ENCODE measurements at regions not wholly inside any gene's neighbourhood (a gene's known extent, or its start where the extent isn't known, plus 50 kb on each side); places are given as distances from the start of the nearest gene placed in this dataset.
"Not testable (repeated sequence)": the region's sequence is repeated elsewhere in the genome, so short reads cannot be mapped to it uniquely, and the experiment has no call there.

DNA sequence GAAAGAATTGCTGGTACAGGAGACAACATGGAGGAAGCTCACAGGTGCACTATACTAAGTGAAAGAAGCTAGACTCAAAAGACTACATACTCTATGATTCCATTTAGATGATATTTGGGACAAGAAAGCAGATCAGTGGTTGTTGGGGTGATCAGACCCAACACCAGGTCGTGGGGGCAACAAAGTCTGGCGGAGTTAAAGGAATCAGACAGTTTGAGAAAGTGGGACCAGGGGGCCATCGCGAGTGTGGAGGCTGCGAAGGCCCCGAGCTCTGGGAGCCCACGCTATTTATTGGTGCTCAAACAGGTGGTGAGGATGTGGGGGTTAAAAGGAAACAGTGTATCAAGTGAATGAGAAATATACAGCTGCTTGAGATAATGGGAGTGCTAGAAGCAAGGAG, 282.8 kb upstream of the SGK1 start:
- no peak for DNase-seq

- no peak for DNase-seq
These were observed 281.2 kb upstream of the SGK1 start for GRCh38 chr6:134599079-134599478.

DNA sequence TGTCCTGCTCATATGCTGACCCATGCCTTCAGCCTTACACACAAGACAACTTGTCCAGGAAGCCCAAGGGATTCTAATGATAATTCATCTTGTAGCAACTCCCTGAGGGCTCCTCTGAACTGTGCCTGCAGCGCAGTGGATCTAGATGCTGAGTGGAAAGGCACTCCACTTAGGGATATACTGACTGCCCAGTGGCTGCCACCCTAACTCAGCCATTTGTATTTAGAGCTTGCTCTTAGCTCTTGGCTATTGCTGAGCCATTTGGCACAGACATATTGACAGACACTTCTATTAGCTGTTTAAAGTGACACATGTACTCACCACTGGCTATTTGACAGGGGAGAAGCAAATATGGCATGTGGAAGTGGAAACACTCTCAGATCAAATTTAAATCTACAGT, 278.3 kb upstream of the SGK1 start:
- no peak for DNase-seq

DNA sequence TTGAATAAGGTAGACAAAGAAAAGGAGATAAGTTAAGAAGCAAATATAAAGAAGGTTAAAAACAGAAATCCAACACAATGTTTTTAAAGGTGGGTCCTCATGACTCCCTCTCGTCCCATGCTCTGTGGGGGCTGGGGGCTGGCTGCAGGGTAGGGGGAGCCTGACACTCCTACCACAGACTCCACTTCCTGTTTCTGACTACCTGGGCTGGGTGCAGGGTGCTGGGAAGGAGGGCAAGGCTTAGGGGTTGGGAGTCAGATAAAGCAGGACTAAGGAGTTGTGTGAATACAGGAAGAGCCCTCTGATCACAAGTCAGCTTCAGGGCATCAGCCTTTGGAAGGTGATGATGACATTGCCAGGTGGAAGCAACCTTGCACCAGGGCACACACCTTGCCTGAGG, 277.0 kb upstream of the SGK1 start:
- DNase-seq = no peak

DNA sequence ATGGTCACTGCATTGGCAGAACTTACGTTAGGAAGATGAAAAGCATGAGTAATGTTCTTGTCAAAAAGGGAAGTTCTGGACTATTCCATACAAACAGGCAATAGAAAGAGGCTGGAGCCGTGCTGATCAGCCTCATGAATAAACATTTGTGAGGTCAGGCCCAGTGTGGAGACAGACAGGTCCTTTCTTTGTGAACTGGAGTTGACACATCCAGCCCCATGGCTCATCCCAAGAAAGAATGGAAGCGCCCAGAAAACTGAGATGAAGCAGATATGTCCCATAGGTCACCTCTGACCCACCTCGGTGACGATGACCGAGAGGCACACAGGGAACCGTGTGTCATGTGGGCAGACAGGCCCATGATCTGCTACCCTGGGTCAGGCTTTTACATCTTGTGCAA, 276.0 kb upstream of the SGK1 start:
- no peak for DNase-seq

DNA sequence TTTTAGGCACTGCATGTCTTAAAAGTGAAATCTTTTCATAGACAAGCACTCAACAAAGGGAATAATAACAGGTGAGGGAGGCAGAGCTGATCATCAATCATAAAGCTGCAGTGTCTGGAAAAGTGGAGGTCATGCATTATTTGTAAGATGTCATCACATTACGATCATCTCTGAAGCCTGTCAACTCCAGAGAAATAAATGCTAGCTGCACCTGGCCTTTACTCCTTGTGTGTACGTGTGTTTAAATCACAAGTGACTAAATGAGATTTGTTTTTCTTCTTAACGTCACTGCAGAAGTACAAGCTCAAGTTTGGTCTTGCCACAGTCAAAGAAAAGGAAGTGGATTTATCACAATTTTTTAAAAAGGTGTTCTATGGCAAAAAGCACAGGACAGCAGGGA, 275.5 kb upstream of the SGK1 start:
- no peak for DNase-seq

- no peak for DNase-seq
These were observed 275.1 kb upstream of the SGK1 start for GRCh38 chr6:134593024-134593423.

DNA sequence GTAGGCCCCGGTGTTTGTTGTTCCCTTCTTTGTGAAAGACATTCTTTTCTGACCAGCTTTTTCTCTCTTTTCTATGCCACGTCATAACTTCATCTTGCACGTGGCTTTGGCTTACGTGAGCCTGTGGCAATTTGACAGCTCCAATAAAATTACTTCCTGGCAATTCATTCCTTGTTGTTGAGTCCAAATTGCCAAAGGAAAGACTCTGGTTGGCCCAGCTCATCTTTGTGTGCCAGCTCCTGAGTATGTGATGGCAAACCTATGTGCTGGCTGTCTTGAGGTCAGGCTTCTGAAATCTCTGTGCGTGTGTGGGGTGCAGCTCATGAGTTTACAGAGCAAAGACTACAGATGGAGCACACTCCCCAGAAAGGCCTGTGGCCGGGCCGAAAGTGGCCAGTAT, 272.5 kb upstream of the SGK1 start:
- no peak for DNase-seq

DNA sequence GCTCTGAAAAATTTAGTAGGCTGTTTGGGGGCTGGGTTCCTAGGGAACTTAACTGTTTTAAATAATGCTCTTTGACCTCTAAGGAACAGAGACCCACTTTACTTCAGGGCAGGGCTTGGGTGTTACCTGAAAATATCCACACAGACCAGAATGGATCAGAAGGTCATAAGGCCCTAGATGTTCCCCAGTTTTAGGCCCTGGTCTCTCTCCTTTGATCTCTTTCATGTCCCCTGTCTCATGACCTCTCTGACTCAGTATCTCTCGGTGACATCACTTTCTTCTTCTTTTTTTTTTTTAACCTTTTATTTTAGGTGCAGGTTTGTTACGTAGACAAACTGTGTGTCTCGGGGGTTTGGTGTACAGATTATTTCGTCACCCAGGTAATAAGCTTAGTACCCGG, 272.1 kb upstream of the SGK1 start:
- DNase-seq = no peak

GRCh38 chr6:134589512-134589911, 271.6 kb upstream of the SGK1 start:
- no peak for DNase-seq

DNA sequence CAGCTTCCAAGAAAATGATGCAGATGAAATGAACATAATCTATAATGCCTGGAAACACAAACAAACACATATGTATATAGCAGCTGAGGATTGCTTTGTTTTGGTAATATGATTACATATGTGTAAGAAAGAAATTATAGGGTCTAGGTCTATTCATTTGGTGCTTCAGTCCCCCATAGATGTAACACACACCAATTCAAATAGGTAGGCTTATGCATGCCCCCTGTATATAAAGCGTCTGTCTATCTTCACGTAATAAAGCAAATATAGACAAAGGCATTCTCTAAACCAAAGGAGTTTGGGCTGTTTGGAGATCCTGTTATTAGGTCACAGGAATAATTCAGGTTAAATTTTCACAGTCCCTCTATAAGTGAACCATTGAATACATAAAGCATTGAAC, 270.4 kb upstream of the SGK1 start:
- DNase-seq = no peak

GRCh38 chr6:134585517-134585873, 267.6 kb upstream of the SGK1 start:
- DNase-seq = no peak

DNA sequence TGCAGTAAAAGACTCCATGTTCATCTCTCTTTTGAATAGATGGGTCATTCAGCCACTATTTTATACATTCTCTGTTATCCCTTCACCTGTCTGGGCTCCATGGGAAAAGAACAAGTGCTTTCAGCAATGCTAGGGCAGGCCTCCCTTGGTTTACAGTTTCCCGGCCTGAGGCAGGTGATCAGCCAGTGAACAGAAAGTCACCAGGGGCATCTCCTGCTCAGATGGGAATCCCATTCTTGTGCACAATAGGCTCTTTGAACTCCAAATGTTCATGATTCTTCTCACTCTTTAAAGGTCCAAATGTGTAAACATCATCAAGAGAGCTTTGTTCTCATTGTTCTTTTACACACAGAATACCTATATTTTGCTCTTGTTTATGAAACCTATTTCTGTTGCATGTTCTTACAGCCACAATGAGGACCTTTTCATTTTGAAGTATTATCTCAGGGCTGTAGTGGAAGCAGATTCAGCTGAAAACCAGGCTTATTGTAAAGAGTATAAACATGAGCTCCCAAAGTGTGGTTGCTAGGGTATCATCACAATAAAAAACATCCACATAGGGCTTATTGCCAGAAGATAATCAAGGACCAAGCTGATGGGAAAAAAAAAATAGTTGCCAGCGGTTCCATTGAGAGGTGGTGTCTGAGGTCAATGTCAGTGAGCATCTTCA, 267.1 kb upstream of the SGK1 start:
- DNase-seq = no peak

DNA sequence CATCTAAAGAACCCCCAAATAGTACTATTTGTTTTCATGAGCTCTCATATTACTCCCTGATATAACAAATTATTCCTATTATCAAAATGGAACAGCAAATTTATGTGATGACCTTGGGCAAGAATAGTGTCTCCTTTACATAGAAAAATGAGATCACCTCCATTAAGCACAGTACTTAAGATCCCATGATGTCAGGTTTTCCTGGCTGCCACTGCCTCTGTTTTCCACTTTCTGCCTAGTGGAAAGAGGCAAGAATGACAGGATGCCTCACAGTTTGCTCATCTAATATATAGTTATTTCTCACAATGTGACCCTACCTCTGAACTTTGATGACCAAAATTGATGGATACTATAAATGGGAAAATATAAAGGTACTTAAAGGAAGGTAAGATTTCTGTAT, 260.1 kb upstream of the SGK1 start:
- no peak for DNase-seq

DNA sequence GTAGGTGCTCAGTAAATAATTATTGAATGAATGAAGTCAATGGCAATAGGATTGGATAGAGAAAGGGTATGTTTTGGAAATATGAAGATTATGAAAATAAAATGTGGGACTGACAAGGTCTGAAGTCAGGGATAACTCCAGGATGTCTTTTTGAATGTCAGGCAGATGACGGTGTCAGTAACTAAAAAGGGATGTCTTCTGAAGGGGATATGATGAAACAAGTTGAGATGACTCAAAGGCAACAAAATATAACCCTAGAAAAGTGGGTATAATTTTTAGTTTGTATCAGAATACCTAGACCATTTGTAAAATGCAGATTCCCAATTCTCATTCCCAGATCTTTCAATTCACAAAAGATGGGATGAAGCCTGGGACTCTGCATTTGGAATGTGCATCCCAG, 257.3 kb upstream of the SGK1 start:
- DNase-seq = no peak

- DNase-seq = no peak
These were observed 256.6 kb upstream of the SGK1 start for GRCh38 chr6:134574491-134574890.

DNA sequence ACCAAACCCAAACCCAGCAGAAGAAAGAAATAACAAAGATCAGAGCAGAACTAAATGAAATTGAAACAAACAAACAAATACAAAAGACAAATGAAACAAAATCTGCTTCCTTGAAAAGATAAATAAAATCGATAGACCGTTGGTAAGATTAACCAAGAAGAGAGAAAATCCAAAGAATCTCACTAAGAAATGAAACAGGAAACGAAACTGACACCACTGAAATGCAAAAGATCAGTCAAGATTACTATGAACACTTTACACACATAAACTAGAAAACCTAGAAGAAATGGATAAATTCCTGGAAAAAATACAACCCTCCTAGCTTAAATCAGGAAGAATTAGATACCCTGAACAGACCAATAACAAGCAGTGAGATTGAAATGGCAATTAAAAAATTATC, 252.1 kb upstream of the SGK1 start:
- not testable (repeated sequence) for DNase-seq

- no peak for DNase-seq
These were observed 246.8 kb upstream of the SGK1 start for GRCh38 chr6:134564705-134565104.

- no peak for DNase-seq
These were observed 242.1 kb upstream of the SGK1 start for GRCh38 chr6:134560019-134560418.

DNA sequence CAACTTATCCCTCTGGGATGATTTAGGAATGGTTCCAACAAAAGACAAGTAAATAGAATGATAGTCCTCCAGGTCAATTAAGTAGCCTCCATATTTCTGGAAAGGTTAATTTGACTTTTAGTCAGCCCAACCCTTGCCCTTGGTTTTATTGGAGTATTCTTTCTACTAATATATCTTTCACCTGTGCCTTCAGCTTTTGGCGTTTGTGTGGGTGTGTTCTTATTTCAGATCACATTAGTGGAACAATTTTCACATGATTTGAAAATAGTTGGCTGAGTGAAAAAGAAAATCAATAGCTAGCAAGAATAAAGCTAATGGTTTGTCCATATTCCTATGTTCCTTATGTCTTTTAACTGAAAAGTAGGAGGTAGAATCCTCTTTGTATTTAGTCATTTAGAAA, 239.6 kb upstream of the SGK1 start:
- DNase-seq = no peak

DNA sequence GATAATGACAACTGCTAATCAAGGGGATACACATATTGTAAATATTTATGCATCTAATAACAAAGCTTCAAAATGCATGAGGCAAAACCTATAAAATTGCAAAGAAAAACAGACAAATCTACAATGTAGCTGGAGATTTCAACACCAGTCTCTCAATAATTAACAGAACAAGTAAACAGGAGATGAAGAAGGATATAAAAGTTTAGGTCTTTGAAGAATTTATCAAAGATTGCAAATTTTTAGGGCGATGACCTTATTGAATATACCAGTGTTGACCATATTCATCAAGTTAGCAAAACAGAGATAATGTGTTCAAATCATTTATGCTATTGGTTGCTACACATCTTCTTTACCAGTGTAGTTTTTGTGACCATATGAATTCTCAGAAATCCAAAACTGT, 237.8 kb upstream of the SGK1 start:
- DNase-seq = no peak

GRCh38 chr6:134553936-134554335, 236.0 kb upstream of the SGK1 start:
- DNase-seq = no peak

DNA sequence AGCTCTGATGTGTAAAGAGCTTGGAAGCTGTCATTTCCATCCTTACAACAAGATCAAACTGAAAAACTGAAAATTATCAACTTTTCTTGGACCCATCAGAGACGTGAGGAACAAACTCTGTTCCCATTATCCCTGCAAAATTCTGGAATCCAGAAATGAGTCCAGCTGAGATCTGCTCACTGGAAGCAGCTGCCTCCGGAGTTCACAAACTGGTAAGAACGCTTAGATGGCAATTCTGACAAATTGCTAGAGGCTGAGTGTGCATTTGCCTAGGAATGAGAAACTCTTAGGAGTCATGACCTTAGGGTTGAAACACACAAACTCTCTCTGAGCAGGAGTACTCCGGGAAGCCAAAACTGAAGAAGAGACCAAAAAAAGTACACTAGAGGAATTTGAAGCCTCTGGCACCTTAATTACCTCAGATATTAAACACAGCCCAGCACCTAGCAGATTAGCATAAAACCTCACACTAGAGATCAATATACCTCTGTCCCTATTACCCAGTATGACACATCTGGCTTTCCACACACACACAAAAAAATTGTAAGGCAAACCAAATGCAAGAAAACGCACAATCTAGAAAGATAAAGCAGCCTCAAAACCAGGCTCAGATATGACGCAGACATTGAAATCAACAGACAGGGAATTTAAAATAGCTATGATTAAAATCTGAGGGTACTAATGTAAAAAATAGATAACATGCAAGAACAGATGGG, 233.5 kb upstream of the SGK1 start:
- DNase-seq = no peak

DNA sequence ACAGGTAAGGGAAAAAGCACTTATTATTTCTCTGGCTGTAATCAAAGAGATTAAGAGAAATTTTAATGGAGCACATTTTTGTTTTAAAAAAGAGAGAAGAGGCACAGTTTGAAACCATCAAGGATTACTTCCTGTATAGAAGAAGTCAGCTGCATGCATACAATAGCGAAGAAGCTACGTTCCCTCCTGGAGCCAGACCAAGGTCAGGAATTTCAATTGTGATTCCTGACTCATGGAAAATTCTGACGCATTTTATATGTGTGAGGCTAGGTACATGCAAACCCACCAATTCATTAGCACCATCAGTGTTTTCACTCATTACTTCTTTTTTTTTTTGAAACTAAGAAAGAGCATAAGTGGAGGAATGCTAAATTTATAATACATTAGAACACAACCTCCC, 232.7 kb upstream of the SGK1 start:
- DNase-seq = no peak

DNA sequence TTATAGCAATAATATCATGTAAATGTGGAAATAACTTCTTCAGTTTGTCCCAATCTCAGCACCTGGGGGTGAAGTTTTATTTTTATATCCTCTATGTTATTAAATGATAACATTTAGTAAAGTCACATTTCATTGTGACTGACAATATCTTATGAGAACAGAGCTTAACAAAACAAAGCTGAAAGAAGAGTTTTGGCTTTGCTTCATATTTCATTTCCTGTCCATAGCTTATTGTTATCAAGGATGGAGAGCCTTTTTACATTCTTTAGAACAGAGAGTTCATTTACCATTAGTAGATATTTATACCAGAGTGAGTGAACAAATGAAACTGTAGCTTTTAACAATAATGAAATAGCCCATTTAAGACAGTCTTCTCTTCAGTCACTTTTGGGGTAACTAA, 231.9 kb upstream of the SGK1 start:
- DNase-seq = no peak

Data from RPMI8226 (cell line).